ENCODE measurements at regions not wholly inside any gene's neighbourhood (a gene's known extent, or its start where the extent isn't known, plus 50 kb on each side); places are given as distances from the start of the nearest gene placed in this dataset.
"Not testable (repeated sequence)": the region's sequence is repeated elsewhere in the genome, so short reads cannot be mapped to it uniquely, and the experiment has no call there.

DNA sequence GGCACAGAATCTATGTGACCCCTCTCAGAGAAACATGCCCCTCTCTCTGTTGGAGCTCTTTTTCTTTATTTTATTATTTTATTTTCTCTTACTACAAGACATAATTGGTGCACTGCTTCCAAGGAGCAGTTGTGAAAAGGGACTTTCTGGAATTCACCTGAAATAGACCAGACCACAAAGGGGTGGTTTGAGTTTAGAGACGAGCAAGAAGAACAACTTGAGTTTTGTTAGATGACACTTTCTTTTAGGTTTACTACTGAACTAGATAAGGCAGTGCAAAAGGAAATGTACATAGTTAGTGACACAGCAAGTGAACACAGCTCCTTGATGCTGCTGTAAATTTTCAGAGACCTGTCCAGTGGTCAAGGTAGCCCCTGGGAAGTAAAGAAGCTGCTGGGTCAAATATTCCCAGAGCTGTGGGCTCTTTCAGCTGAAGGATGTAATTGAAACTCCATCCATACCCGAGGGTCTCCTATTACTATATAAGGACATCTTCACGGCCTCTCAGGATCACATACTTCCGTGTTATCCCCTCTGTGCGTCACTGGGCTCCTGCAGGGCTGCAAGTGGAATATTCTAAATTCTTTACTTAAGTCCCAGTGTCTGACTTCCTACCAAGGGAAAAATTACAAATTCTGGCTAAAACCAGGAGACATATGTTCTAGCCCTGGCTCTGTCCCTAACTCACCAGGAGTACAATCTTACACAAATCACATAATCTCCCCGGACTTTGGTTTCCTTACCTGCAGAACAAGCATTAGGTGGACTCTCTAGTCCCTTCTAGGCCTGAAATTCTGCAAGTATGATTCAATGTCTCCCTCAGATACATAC is 69.1 kb upstream of the ADTRP start:
- no peaks in the 10 kb centered on the region for H4K20me1 ChIP-seq (ENCODE audit: insufficient read depth, low read length)
- H3K9ac ChIP-seq (ENCODE audit: low read length): peak overlapping the region; percentile 31
- Mint-ChIP-seq H3K36me3 (ENCODE audit: low read depth, unreplicated experiment) (no peaks in the 10 kb centered on the region), H3K27me3 (ENCODE audit: low read depth, unreplicated experiment) (no peaks in the 10 kb centered on the region), H3K4me1 (ENCODE audit: low read depth, unreplicated experiment) (peaks cover 7% of the 10 kb centered on the region), H3K4me3 (ENCODE audit: unreplicated experiment) (no peak overlapping the region), H3K9me3 (ENCODE audit: unreplicated experiment) (peaks cover under 1% of the 10 kb centered on the region), H3K27ac (ENCODE audit: unreplicated experiment) (peak overlapping the region; percentile 5)
- H2AFZ ChIP-seq (ENCODE audit: low read depth, low read length): no peak overlapping the region
- peaks cover 18% of the 10 kb centered on the region for H3K4me1 ChIP-seq (ENCODE audit: insufficient read depth, low read length)
- H3K4me3 ChIP-seq (ENCODE audit: insufficient read depth, low read depth, low read length): no peak overlapping the region
- H3K4me2 ChIP-seq (ENCODE audit: low read length): peak overlapping the region; percentile 5
- no peaks in the 10 kb centered on the region for H3K27me3 ChIP-seq (ENCODE audit: insufficient read depth, low read length)
- FAIRE-seq (no peak), DNase-seq (ENCODE audit: low read depth) (peak; percentile 31)
- peak overlapping the region; percentile 65 for H3K27ac ChIP-seq (ENCODE audit: low read depth, low read length)
- no peaks in the 10 kb centered on the region for H3K79me2 ChIP-seq (ENCODE audit: insufficient read depth, low read length)
- TF ChIP-seq CTCF (IDR thresholded peaks at IDR 0.05; ENCODE audit: insufficient read depth, low read depth, low read length) (no peak), EZH2 (IDR thresholded peaks at IDR 0.05; ENCODE audit: insufficient read depth, low read length) (no peak)
- H3K9me3 ChIP-seq (ENCODE audit: insufficient read depth, low read depth, low read length): no peaks in the 10 kb centered on the region
- H3K36me3 ChIP-seq (ENCODE audit: insufficient read depth, low read length): no peaks in the 10 kb centered on the region

DNA sequence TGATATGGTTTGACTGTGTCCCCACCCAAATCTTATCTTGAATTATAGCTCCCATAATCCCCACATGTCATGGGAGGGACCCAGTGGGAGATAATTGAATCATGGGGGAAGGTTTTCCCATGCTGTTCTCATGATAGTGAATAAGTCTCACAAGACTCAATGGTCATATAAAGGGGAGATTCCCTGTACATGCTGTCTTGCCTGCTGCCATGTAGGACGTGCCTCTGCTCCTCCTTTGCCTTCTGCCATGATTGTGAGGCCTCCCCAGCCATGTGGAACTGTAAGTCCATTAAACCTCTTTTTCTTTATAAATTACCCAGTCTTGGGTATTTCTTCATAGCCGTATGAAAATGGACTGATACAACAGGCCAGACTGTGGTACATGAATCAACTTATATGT is 68.5 kb upstream of the ADTRP start:
- not testable (repeated sequence) for H2AFZ ChIP-seq (ENCODE audit: low read depth, low read length); H3K9me3 ChIP-seq (ENCODE audit: insufficient read depth, low read depth, low read length); H3K27ac Mint-ChIP-seq (ENCODE audit: unreplicated experiment); H3K4me2 ChIP-seq (ENCODE audit: low read length); H3K36me3 Mint-ChIP-seq (ENCODE audit: low read depth, unreplicated experiment); H3K4me3 Mint-ChIP-seq (ENCODE audit: unreplicated experiment); H3K27me3 ChIP-seq (ENCODE audit: insufficient read depth, low read length); H3K9ac ChIP-seq (ENCODE audit: low read length); H3K36me3 ChIP-seq (ENCODE audit: insufficient read depth, low read length); H3K9me3 Mint-ChIP-seq (ENCODE audit: unreplicated experiment); H3K4me1 Mint-ChIP-seq (ENCODE audit: low read depth, unreplicated experiment); DNase-seq (ENCODE audit: low read depth); H3K27me3 Mint-ChIP-seq (ENCODE audit: low read depth, unreplicated experiment); H4K20me1 ChIP-seq (ENCODE audit: insufficient read depth, low read length); H3K79me2 ChIP-seq (ENCODE audit: insufficient read depth, low read length); H3K4me3 ChIP-seq (ENCODE audit: insufficient read depth, low read depth, low read length); H3K27ac ChIP-seq (ENCODE audit: low read depth, low read length); FAIRE-seq
- H3K4me1 ChIP-seq (ENCODE audit: insufficient read depth, low read length): peaks cover 17% of the 10 kb centered on the region

GRCh38 chr6:11845664-11846577 is 67.3 kb upstream of the ADTRP start:
- Mint-ChIP-seq H3K27me3 (ENCODE audit: low read depth, unreplicated experiment) (no peaks in the 10 kb centered on the region), H3K27ac (ENCODE audit: unreplicated experiment) (no peak overlapping the region), H3K9me3 (ENCODE audit: unreplicated experiment) (peaks cover 3% of the 10 kb centered on the region), H3K4me3 (ENCODE audit: unreplicated experiment) (no peak overlapping the region), H3K36me3 (ENCODE audit: low read depth, unreplicated experiment) (no peaks in the 10 kb centered on the region), H3K4me1 (ENCODE audit: low read depth, unreplicated experiment) (peaks cover 3% of the 10 kb centered on the region)
- Histone ChIP-seq H3K27ac (ENCODE audit: low read depth, low read length) (no peak overlapping the region), H3K27me3 (ENCODE audit: insufficient read depth, low read length) (no peaks in the 10 kb centered on the region), H3K36me3 (ENCODE audit: insufficient read depth, low read length) (no peaks in the 10 kb centered on the region), H3K4me1 (ENCODE audit: insufficient read depth, low read length) (peaks cover 11% of the 10 kb centered on the region), H2AFZ (ENCODE audit: low read depth, low read length) (no peak overlapping the region), H3K79me2 (ENCODE audit: insufficient read depth, low read length) (no peaks in the 10 kb centered on the region), H3K4me2 (ENCODE audit: low read length) (no peak overlapping the region), H4K20me1 (ENCODE audit: insufficient read depth, low read length) (no peaks in the 10 kb centered on the region), H3K9ac (ENCODE audit: low read length) (no peak overlapping the region), H3K9me3 (ENCODE audit: insufficient read depth, low read depth, low read length) (no peaks in the 10 kb centered on the region), H3K4me3 (ENCODE audit: insufficient read depth, low read depth, low read length) (no peak overlapping the region)
- FAIRE-seq (no peak), DNase-seq (ENCODE audit: low read depth) (no peak)
- TF ChIP-seq CTCF (IDR thresholded peaks at IDR 0.05; ENCODE audit: insufficient read depth, low read depth, low read length) (no peak), EZH2 (IDR thresholded peaks at IDR 0.05; ENCODE audit: insufficient read depth, low read length) (no peak)

DNA sequence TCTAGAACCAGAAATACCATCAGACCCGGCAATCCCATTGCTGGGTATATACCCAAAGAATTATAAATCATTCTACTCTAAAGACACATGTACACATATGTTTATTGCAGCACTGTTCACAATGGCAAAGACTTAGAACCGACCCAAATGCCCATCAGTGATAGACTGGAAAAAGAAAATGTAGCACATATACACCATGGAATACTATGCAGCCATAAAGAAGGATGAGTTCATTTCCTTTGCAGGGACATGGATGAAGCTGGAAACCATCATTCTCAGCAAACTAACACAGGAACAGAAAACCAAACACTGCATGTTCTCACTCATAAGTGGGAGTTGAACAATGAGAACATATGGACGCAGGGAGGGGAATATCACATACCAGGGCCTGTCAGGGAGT is 64.2 kb upstream of the ADTRP start:
- H3K4me1 ChIP-seq (ENCODE audit: insufficient read depth, low read length); H3K36me3 Mint-ChIP-seq (ENCODE audit: low read depth, unreplicated experiment); H3K27ac ChIP-seq (ENCODE audit: low read depth, low read length); H3K79me2 ChIP-seq (ENCODE audit: insufficient read depth, low read length); DNase-seq (ENCODE audit: low read depth); H4K20me1 ChIP-seq (ENCODE audit: insufficient read depth, low read length); FAIRE-seq; H3K27me3 ChIP-seq (ENCODE audit: insufficient read depth, low read length); H3K9ac ChIP-seq (ENCODE audit: low read length); H3K4me1 Mint-ChIP-seq (ENCODE audit: low read depth, unreplicated experiment); H3K4me2 ChIP-seq (ENCODE audit: low read length); H3K4me3 ChIP-seq (ENCODE audit: insufficient read depth, low read depth, low read length); H2AFZ ChIP-seq (ENCODE audit: low read depth, low read length); H3K27me3 Mint-ChIP-seq (ENCODE audit: low read depth, unreplicated experiment); H3K36me3 ChIP-seq (ENCODE audit: insufficient read depth, low read length); H3K27ac Mint-ChIP-seq (ENCODE audit: unreplicated experiment); H3K4me3 Mint-ChIP-seq (ENCODE audit: unreplicated experiment); H3K9me3 ChIP-seq (ENCODE audit: insufficient read depth, low read depth, low read length): not testable (repeated sequence)
- peaks cover 14% of the 10 kb centered on the region for H3K9me3 Mint-ChIP-seq (ENCODE audit: unreplicated experiment)
